ENCODE measurements at regions not wholly inside any gene's neighbourhood (a gene's known extent, or its start where the extent isn't known, plus 50 kb on each side); places are given as distances from the start of the nearest gene placed in this dataset.

DNA sequence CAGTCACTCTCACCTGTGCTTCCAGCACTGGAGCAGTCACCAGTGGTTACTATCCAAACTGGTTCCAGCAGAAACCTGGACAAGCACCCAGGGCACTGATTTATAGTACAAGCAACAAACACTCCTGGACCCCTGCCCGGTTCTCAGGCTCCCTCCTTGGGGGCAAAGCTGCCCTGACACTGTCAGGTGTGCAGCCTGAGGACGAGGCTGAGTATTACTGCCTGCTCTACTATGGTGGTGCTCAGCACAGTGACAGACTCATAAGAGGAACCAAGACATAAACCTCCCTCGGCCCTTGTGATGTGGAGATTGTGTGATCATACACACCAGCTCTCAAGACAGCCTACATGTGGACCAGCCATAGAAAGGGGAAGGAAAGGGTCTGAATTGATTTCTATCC lies 113.3 kb downstream of the ZNF280B start (continued):
- TF ChIP-seq, protein P1, sequence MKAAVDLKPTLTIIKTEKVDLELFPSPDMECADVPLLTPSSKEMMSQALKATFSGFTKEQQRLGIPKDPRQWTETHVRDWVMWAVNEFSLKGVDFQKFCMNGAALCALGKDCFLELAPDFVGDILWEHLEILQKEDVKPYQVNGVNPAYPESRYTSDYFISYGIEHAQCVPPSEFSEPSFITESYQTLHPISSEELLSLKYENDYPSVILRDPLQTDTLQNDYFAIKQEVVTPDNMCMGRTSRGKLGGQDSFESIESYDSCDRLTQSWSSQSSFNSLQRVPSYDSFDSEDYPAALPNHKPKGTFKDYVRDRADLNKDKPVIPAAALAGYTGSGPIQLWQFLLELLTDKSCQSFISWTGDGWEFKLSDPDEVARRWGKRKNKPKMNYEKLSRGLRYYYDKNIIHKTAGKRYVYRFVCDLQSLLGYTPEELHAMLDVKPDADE (conservative IDR thresholded peaks at IDR 0.05; ENCODE audit: control insufficient read depth, low read depth, low read length), result 0 out of 2 replicates have a peak, but pooled peaks have one; percentile 27
- TF ChIP-seq BHLHE40 (IDR thresholded peaks at IDR 0.05; ENCODE audit: low read length), result 0 out of 2 replicates have a peak, but pooled peaks have one; percentile 21

DNA sequence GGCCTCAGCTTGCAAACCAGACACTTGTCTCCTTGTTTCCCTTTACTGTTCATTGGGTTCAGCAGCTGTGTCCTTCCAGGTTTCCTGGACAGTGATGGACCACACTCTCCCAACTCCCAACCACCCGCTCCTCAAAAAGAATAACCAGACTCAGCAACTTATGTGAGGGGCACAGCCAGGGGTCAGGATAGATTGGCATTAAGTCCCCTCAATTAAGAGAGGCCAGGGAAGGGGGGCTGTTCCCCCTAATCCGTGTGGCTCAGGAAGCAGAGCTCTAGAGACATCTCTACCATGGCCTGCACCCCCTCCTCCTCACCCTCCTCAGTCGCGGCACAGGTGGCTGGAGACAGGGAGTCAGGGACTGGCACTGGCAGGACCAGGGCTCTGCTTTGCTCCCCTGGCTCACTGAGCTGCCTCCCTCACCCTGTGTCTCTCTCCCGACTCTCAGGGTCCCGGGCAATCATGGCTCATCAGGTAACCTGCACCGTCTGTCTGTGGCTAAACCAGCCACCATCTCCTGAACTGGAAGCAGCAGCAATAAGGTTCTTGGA lies 111.7 kb downstream of the ZNF280B start:
- Histone ChIP-seq H3K4me3 (no peak overlapping the region), H3K9me1 (ENCODE audit: control insufficient read depth, insufficient read depth, low read length) (peaks cover 4% of the 10 kb centered on the region), H2AFZ (ENCODE audit: low read depth, low read length) (no peak overlapping the region), H3K79me2 (ENCODE audit: control insufficient read depth, insufficient read depth, low read length) (no peaks in the 10 kb centered on the region), H3K27me3 (ENCODE audit: control insufficient read depth in 2 of 2, insufficient read depth in 2 of 2, low read length in 2 of 2) (peaks cover 0 to 31% of the 10 kb centered on the region in 2 experiments; a peak in 3 of 5 replicates), H3K36me3 (ENCODE audit: control insufficient read depth, insufficient read depth, low read length) (no peaks in the 10 kb centered on the region), H3K27ac (ENCODE audit: extremely low read depth, low read depth, low read length) (no peak overlapping the region), H3K4me2 (ENCODE audit: insufficient read depth, low read length) (no peak overlapping the region), H4K20me1 (replicated peaks; ENCODE audit: control insufficient read depth, insufficient read depth, low read length) (0 out of 2 replicates have a peak, but pooled peaks cover 11% of the 10 kb centered on the region), H3K9ac (ENCODE audit: insufficient read depth in 1 of 2, low read depth in 2 of 2, low read length in 2 of 2) (no peak overlapping the region; a peak in 1 of 4 replicates), H3K9me3 (replicated peaks; ENCODE audit: control insufficient read depth, insufficient read depth, low read depth, low read length) (no peaks in the 10 kb centered on the region), H3K4me1 (replicated peaks in 1 of 2; ENCODE audit: control insufficient read depth in 2 of 2, insufficient read depth in 2 of 2, low read length in 2 of 2) (no peaks in the 10 kb centered on the region)
- DNase-seq (ENCODE audit: extremely low read depth in 1 of 4, low spot score in 3 of 4) (peak in 3 of 4 experiments; percentile 23 to 34 (median 32)), ATAC-seq (no peak), FAIRE-seq (no peak)
- in situ Hi-C loops (cut with MboI) (no loop called here), intact Hi-C loops (cut with micrococcal nuclease) (no loop called here)
- ChIA-PET CTCF (ENCODE audit: low intra/inter-chr PET ratio) (no interaction called here), POLR2A (interaction anchor here (1.1 to 2.7 kb wide), 6 partner anchors 8 to 18 kb away, joined by 3 to 21 read pairs (median 6); no protein-coding TSS in a partner anchor)
- WGBS (ENCODE audit: insufficient coverage, low coverage, missing lambda C conversion rate), result under 1% methylated on average over 7 of the region's 7 CpGs
- no TSS peak for BruUV-seq (replicated peaks)
- TF ChIP-seq ZNF224 (CRISPR knock-in tag; IDR thresholded peaks at IDR 0.05), result no peak
- peak in 1 of 3 experiments; percentile 3 for TF ChIP-seq YY1 (IDR thresholded peaks at IDR 0.05; ENCODE audit: borderline replicate concordance in 1 of 3, control insufficient read depth in 1 of 3, extremely low read depth in 1 of 3, insufficient read depth in 3 of 3, insufficient read length in 1 of 3, insufficient replicate concordance in 2 of 3, low read depth in 1 of 3, low read length in 2 of 3)
- TF ChIP-seq, protein P2, sequence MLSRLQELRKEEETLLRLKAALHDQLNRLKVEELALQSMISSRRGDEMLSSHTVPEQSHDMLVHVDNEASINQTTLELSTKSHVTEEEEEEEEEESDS (CRISPR knock-in tag; IDR thresholded peaks at IDR 0.05), result no peak
- no peak for TF ChIP-seq LCOR (CRISPR knock-in tag; IDR thresholded peaks at IDR 0.05)
- TF ChIP-seq ZNF263 (CRISPR knock-in tag; IDR thresholded peaks at IDR 0.05; ENCODE audit: borderline replicate concordance), result no peak
- TF ChIP-seq MCM7 (IDR thresholded peaks at IDR 0.05), result no peak
- no peak for TF ChIP-seq SP1 (CRISPR knock-in tag; IDR thresholded peaks at IDR 0.05)
- TF ChIP-seq, protein P3, sequence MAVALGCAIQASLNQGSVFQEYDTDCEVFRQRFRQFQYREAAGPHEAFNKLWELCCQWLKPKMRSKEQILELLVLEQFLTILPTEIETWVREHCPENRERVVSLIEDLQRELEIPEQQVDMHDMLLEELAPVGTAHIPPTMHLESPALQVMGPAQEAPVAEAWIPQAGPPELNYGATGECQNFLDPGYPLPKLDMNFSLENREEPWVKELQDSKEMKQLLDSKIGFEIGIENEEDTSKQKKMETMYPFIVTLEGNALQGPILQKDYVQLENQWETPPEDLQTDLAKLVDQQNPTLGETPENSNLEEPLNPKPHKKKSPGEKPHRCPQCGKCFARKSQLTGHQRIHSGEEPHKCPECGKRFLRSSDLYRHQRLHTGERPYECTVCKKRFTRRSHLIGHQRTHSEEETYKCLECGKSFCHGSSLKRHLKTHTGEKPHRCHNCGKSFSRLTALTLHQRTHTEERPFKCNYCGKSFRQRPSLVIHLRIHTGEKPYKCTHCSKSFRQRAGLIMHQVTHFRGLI (CRISPR knock-in tag; IDR thresholded peaks at IDR 0.05), result no peak
- TF ChIP-seq, protein P4, sequence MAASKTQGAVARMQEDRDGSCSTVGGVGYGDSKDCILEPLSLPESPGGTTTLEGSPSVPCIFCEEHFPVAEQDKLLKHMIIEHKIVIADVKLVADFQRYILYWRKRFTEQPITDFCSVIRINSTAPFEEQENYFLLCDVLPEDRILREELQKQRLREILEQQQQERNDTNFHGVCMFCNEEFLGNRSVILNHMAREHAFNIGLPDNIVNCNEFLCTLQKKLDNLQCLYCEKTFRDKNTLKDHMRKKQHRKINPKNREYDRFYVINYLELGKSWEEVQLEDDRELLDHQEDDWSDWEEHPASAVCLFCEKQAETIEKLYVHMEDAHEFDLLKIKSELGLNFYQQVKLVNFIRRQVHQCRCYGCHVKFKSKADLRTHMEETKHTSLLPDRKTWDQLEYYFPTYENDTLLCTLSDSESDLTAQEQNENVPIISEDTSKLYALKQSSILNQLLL (CRISPR knock-in tag; IDR thresholded peaks at IDR 0.05; ENCODE audit: borderline replicate concordance), result no peak
- TF ChIP-seq, protein P5, sequence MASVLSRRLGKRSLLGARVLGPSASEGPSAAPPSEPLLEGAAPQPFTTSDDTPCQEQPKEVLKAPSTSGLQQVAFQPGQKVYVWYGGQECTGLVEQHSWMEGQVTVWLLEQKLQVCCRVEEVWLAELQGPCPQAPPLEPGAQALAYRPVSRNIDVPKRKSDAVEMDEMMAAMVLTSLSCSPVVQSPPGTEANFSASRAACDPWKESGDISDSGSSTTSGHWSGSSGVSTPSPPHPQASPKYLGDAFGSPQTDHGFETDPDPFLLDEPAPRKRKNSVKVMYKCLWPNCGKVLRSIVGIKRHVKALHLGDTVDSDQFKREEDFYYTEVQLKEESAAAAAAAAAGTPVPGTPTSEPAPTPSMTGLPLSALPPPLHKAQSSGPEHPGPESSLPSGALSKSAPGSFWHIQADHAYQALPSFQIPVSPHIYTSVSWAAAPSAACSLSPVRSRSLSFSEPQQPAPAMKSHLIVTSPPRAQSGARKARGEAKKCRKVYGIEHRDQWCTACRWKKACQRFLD (CRISPR knock-in tag; IDR thresholded peaks at IDR 0.05), result no peak
- no peak for TF ChIP-seq ZNF23 (CRISPR knock-in tag; IDR thresholded peaks at IDR 0.05)
- no peak for TF ChIP-seq CHD4 (IDR thresholded peaks at IDR 0.05; ENCODE audit: insufficient read depth, insufficient replicate concordance, low read depth, low read length, poor library complexity, severe bottlenecking)
